HG03025 (cell line): ENCODE measurements at regions not wholly inside any gene's neighbourhood (a gene's known extent, or its start where the extent isn't known, plus 50 kb on each side); places are given as distances from the start of the nearest gene placed in this dataset.

Experiments
- ATAC-seq: cut with Tn5 transposase; IDR thresholded peaks from one replicate; pipeline ENCODE4 v1.9.1; 2021; ENCODE audit warnings: mild to moderate bottlenecking, moderate library complexity; ENCODE audit not compliant: unreplicated experiment, low FRiP score

DNA sequence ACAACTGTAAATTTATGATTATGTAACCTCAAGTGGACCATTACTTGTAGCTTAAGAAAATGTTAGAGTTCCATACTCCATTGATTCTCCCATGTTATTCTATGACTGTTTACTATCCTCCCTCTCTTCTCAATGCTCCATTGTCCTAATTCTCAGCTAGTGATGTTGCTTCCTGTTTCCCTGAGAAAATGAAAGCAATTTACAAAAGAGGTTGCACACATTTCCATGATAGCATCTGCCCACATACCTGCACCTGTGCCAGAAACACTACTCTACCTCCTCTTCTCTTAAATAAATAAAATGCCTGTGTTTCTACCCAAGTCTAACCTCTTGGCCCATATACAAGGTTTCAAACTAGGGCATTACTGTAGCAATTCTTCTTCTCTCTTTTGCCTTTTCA lies 1620.9 kb downstream of the FAM181B start:
- no peak for ATAC-seq

DNA sequence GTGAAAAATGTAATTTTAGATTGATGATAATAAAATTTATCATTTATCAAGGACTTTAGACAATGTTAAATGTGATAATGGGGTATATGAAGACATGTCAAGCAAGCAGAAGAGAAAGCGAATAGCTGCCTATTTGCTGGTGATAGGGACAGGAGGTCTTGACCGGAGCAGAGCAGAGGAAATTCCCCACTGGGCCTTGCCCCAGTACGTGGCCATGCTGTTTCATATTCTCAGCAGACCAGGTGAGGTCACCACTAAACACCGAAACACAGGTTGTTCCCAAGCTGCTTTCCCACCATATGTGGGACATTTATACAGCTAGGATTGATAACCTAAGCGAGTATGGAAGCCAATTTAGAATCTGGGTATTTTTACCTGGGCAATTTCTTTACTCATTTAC lies 1629.6 kb downstream of the FAM181B start:
- ATAC-seq, result no peak

DNA sequence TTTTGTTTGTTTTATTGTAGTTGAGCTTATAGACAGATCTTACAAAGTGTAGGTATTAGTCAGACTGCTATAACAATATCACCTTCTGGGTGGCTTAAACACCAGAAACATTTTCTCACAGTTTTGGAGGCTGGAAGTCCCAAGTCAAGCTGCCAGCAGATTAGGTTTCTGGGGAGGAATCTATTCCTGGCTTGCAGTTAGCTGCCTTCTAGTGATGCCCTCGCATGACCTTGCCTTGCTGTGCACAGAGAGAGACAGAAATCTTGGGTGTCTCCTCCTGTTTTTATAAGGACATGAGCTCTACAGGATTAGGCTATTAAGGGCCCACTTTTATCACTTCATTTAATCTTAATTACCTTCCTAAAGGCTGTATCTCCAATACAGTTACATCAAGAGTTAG lies 1635.2 kb downstream of the FAM181B start:
- no peak for ATAC-seq

DNA sequence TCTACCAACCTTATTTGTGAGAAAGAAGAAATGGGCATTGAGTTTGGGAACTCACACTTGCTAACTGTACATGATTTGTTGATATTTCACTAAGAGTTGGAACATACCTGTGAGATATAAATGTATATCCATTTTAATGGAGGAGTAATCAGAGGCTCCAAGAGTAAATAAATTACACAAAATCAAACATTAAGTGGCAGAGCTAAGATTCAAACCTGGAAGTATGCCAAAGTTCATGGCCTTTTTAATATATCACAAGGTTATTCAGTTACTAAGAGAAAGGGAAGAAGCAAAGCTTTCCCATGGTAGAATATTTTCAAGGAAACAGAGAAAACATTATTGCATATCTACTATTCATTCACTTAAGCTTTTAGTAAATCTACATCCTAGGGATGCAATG lies 1641.1 kb downstream of the FAM181B start:
- no peak for ATAC-seq

DNA sequence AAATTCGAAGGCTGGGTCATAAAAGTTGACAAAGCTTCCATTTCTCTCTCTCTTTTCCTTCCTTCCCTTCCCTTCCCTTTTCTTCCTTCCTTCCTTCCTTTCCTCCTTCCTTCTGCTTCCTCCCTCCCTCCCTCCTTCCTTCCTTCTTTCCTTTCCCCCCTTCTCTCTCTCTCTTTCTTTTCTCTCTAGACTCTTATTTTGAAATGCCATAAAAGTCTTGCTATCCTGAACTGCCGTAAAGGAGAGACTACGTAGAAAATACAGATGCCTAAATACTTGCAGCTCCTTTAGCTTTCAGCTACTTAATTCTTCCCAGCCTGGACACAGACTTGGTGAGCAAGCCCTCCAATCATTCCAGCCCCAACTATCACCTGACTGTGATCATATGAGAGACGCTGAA lies 1644.4 kb downstream of the FAM181B start:
- no peak for ATAC-seq

DNA sequence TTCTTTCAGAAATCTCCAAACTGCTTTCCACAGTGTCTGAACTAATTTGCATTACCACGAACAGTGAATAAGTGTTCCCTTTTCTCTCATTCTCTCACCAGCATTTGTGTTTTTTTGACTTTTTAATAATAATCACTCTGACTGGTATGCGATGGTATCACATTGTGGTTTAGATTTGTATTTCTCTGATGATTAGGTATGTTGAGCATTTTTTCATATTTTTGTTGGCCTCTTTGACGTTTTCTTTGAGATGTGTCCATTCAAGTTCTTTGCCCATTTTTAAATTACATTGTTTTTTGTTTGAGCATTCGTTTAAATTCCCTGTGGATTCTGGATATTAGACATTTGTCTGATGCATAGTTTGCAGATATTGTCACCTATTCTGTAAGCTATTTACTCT lies 1639.6 kb upstream of the TENM4 start:
- no peak for ATAC-seq

DNA sequence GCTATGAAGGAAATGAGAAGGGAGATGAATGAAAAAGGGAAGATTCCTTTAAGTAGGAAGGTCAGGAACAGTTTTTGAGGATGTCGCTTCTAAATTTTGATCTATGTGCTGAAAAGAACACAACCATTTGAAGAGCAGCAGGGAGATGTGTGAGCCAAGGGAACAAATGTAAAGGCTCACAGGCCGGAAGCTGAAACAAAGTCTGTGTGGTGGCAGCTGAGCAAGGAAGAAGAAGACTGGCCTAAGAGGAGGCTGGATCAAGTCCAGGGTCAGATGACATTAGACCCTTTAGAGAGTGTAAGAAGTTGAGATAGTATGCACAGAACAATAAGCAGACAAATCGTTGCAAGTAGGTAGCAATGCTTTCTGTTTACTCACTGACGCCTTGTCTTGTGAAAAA lies 1631.4 kb upstream of the TENM4 start:
- no peak for ATAC-seq

DNA sequence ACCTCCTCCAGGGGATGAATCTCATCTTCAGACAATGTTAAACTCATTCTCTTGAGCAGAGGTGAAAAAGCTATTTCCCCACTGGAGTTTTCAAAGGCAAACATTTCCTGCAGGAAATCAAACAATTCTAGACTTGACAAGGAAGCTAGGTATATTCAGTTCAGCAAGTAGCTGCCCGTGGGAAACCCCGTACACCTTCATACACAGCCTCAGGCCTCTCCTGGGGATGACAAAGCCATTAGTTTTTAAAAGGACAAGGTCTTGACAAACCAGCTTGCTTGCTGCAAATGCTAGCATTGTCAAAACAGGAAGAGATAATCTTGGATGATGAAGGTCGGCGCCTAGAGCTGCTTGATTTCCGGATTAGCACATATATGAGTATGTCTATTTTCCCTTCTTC lies 1630.8 kb upstream of the TENM4 start:
- no peak for ATAC-seq

DNA sequence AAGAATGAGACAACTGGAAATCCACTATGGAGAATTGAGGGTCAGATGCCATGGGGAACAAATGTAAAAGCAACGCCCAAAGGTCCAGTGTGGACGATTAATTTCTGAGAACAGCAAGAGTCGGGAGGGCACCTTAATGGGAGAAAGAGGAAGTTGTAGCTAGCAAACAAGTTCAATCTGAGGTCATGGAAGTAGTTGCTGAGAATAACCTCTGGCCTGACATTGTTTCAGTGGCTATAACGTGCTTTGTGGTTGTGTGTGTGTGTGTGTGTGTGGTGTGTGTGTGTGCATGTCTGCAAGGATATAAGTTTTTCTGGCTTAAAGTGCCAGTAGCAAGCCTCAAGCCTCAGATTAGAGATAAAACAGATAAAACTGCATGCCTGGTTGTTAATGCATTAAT lies 1630.1 kb upstream of the TENM4 start:
- peak; percentile 71 for ATAC-seq

DNA sequence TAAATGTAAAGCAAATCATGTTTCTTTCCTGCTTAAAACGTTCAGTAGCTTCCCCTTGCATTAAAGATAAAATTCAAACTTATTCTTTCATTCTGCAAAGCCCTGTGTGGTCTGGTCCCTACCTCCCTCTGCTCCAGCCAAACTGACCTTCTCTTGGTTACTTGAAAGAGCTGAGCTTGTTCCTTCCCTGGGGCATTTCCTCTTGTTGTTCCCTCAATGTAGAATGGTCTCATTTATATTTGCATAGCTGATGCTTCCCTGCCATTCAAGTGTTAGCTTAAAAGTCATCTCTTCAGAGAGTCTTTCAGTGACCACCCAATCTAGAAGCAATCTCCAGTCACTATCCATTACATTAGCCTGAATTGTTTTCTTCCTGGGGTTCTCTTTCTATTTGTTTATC lies 1618.5 kb upstream of the TENM4 start:
- ATAC-seq, result no peak

DNA sequence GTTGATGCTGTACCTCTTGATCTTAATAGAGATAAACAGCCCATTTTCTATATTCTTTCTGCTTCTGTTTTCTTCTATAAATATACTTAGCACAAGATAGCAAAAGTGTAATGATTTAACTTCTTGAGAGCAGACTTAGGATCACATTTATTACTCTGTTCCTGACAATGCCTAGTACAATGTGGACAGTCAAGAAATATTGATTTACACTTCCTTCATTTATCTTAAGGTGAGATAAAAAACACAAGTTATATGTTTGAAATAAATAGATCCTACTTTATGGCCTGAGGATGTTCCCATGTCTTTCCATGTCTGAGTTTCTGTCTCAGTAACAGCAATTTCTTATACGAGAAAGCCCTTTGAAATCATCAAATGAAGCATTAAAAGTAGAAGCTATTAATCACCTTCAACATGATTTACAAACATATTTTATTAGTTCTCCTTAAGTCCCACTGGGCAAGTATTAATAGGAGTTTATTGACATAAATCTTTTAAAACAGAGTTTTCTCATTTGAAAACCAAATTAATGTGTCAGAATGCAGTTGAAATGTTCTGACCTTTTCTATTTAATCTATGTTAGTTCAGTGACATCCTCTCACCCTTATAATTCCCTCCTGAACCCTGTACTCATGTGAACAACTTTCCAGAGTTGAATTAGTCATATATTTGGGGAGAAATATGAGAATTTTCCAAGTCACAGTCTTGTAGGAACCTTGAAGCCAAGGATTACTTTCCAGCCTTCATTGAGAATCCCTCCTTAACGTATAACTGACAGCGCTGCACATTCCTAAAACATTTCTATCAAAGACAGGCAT lies 1611.7 kb upstream of the TENM4 start:
- ATAC-seq, result no peak

DNA sequence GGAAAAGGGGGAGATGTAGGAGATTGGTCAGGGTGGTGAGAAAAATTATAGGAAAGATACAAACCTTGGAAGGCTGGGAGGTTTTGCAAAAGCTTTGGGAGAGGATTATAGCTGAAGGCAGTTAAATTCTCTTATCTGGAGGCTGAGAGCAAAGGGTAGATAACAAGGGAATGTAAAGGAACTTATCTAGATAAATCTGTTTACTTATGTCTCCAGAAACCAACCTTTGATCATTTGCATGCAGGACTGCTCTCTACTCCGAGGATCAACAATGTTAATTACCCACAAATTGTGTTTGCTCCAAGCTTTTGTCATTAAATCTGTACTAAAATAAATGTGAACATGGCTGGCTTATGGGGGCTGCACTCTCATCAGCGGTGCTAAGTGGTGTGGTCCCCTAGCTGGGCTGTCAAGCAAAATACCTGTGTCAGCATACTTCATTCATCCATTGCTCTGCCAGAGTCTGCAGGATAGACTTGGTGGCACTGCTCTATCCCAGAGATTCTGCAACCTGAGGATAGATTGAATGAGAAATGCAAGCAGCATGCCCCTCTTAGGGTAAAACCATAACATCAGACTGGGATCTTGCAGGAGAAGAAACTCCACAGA lies 1599.2 kb upstream of the TENM4 start:
- ATAC-seq, result no peak

DNA sequence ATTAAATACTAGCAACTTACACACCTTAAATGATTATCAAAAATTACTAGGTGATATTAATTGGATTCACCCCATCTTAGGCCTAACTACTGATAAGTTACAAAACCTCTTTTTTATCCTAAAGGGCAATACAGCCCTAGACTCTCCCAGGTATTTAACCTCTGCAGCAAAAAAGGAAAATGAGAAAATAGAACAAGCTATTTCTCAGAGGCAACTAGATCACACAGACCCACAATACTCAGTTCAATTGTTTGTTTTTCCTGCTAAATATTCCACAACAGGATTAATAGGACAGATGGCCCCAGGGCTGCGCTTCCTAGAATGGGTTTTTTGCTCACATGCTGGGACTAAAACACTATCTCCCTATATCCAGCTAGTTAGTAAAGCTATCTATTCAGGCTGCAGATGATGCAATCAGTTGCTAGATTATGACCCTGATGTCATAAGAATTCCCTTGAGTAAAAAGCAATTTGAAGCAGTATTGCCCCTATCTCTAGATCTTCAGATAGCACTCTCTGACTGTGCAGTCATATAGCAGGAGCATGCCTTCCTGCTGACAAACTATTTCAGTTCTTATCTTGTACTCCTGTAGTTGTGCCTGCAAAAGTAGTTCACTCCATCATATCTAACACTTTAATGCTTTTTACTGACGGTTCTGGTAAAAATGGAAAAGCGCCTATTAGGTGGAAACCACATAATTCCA lies 1595.5 kb upstream of the TENM4 start:
- ATAC-seq, result no peak

DNA sequence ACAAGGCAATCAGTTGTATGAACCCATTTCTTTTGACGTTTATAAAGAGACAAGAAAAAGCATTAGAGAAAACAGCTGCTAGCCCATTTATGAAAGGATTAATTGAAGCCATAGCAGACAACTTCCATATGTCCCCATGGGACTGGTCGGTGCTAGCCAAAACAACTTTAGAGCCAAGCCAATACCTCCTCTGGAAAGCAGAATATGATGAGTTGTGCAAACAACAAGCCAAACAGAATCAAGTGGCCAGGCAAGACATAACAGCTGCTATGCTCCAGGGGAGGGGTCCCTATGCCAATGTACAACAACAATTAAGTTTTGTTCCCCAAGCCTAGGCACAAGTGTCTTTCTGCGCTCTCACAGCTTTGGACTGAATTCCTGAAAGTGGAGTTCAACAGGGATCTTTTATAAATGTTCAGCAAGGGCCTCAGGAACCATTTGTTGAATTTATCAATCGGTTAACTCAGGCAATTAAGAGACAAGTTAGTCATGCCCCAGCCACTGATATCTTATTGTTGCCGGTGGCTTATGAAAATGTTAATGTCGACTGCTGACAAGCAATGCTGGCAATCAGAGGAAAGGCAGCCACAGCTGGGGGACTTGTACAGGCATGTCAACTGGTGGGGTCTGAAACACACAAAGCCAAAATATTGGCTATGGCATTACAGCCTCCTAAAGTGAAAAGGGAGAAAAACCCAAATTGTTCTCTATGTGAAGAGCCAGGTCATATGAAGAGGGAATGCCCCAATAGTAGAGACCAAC lies 1593.1 kb upstream of the TENM4 start:
- no peak for ATAC-seq

DNA sequence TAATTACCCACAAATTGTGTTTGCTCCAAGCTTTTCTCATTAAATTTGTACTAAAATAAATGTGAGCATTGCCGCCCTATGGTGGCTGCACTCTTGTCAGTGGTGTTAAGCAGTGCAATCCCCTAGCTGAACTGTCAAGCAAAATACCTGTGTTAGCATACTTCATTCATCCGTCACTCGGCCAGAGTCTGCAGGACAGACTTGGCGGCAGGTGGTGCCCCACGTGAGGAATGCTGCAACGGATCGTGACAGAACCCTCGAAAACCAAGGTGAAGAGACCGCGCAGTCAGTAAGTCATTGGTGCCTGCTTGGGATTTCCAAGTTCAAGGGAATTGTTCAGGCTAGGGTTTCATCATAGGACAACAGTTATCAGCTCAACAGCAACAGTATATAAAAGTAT lies 1592.1 kb upstream of the TENM4 start:
- ATAC-seq, result no peak

DNA sequence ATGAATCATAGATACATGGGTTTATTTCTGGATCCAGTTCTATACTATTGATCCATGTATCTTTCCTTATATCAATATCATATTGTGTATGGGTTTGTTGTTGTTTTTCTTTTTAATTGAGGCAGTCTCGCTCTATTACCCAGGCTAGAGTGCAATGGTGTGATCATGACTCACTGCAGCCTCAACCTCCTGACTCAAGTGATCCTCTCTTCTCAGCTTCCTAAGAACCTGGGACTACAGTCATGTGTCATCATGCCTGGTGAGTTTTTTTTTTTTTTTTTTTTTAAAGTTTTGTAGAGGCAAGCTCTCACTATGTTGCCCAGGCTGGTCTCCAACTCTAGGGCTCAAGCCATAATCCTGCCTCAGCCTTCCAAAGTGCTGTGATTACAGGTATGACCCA lies 1589.4 kb upstream of the TENM4 start:
- no peak for ATAC-seq

DNA sequence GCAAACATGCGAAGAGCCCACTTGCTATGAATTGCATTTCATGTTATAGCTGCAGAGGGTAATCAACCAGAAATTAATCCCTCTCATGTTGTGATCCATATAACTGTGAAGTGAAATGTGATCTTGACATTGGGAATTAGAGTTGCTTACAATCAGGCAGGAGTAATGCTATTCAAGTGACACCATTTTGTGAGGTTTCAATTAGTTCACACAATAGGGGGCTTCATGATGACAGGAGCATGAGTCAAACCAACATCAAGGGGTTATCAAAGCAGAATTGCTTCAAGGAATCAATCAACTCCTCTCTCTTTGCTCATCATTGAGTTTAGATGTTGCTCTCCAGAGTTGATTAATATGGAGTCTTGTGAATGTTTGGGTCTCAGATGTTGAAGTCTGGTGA lies 1585.2 kb upstream of the TENM4 start:
- no peak for ATAC-seq

DNA sequence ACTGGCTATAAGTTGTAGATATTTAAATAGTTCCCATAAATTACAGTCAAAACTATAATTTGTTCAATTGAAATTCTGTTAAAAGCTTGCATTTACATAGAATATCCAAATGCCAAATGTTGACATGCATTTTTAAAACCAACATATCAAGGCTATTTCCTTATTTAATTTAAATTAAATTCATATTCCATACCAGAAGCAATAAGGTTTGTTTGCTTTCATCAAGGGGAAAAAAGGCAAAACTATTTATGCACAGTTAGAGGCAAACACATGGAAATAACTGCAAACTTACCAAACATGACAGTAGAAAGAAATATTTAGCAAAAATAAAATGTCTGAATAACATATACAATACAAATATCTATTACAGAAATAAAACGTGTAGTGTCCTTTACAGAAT lies 1581.2 kb upstream of the TENM4 start:
- no peak for ATAC-seq

DNA sequence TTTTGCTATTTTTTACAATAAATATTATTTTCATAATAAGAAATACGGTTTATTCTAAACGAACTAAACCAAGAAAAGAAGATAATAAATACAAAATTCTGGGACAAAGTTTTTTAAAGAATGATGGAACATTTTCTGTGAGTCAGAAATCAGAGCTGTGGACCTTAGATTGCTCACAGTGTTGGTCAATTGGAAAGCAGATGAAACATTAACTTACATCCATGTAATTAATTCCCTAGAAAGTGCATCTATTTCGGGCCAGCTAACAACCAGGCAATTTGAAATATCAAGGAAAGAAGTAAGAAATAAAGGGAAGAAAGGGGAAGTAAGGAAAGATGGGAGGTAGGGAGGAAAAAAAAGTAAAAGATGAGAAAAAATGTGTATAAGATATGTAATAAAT lies 1569.8 kb upstream of the TENM4 start:
- no peak for ATAC-seq

DNA sequence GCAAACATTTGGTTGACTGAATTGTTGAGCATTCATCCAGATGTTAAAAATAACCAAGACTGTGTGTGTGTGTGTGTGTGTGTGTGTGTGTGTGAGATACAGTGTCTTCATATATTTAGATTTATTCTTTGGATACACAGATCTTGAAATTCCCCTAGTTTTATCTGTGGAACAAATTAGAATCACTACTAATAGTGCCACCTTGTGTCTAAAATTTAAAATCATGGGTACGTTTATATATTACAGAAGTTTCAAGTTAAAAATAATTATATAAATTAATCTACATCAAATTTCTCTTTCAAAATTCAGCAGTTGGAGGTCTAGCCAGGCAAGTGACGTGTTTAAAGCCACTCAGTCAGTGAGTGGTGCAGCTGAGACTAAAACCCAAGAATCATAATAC lies 1566.2 kb upstream of the TENM4 start:
- no peak for ATAC-seq

DNA sequence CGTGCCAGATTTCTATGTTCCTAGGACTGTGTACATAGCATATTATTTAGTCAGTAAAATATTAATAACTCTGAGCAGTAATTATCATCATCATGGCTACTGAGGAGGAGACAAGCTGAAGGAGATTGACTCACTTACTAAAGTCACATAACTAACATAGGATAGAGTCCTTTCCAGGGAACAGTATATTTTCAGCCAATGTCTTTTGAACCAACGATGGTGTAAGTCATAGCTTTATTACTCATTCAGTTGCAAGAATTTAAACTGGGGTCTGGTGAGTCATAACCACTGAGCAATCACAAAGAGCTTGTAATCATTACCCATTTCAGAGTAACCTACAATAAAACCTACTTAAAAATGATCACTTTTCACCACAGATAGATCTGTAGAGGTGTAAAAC lies 1564.8 kb upstream of the TENM4 start:
- ATAC-seq, result no peak
